HCT116 (cell line): ENCODE measurements at regions not wholly inside any gene's neighbourhood (a gene's known extent, or its start where the extent isn't known, plus 50 kb on each side); places are given as distances from the start of the nearest gene placed in this dataset.
A peak's percentile ranks its signal among the peaks of the same experiment; 100 is the strongest.

ENCODE experiments used
- ATAC-seq: fragments of 200-7000 bp; cut with Tn5 transposase; 2 replicates; pipeline ENCODE4 v1.9.1; 2020; ENCODE audit warnings: mild to moderate bottlenecking, moderate library complexity
- BruUV-seq: library from RNA; stranded (reverse); fragments of 400-500 nt; replicated peaks from 2 replicates; lab custom pipeline; 2021; lab: Mats Ljungman, UMichigan
- CTCF ChIA-PET: fragments of 300-600 bp; sonication (Branson Sonifier 250); formaldehyde crosslinking; loops from one replicate; lab custom pipeline; 2021; ENCODE audit warnings: antibody characterized with exemption; lab: Charles Lee
- POLR2A ChIA-PET: fragments of 300-600, 350-600 bp; sonication (Branson Sonifier 250); formaldehyde crosslinking; loops from one replicate; lab custom pipeline; 2021; ENCODE audit warnings: antibody characterized with exemption; lab: Charles Lee
- RAD21 ChIA-PET, 2 experiments: fragments of 300-600 bp; sonication (Branson Sonifier 250); formaldehyde crosslinking; loops; one replicate each; lab custom pipeline; 2023; ENCODE audit warnings: low total read pairs in 2 of 2; ENCODE audit not compliant: uncharacterized antibody in 2 of 2, unreplicated experiment in 2 of 2, low non-redundant PET in 1 of 2; lab: Charles Lee
- DNase-seq: peaks from one replicate; pipeline ENCODE4 v3.0.0-alpha.2; 2010; ENCODE audit warnings: low read depth, low spot score
- H2AFZ ChIP-seq: fragments of 200-600 bp; shearing (Covaris generic), sonication (generic); 2 replicates; pipeline ENCODE4 v1.6.1; 2017; ENCODE audit warnings: low read depth, mixed run types, mixed read lengths, antibody characterized with exemption, low read length; ENCODE audit not compliant: poor library complexity, severe bottlenecking
- H3K27ac ChIP-seq: 2 replicates; pipeline ENCODE4 v1.5.1; 2012; ENCODE audit warnings: low read depth, low read length
- H3K27me3 ChIP-seq: fragments of 200-600 bp; sonication (generic); 2 replicates; pipeline ENCODE4 v1.6.1; 2016; ENCODE audit warnings: mixed run types, low read length, mixed read lengths; ENCODE audit not compliant: insufficient read depth
- H3K36me3 ChIP-seq, 2 experiments: fragments of 200-500 bp in 1 of 2; fragments of 200-600 bp in 1 of 2; sonication (Bioruptor generic) in 1 of 2; sonication (generic) in 1 of 2; 2 replicates each; pipeline versions ENCODE4 v1.5.1 to v1.6.1; 2014 to 2016; ENCODE audit warnings: low read length in 2 of 2, inconsistent platforms in 1 of 2, mixed read lengths in 1 of 2, mixed run types in 1 of 2; ENCODE audit not compliant: insufficient read depth in 2 of 2, control insufficient read depth in 1 of 2
- H3K4me1 ChIP-seq, 2 experiments: fragments of 200-600 bp in 1 of 2; sonication (generic) in 1 of 2; 2 replicates each; pipeline versions ENCODE4 v1.5.1 to v1.6.1; 2012 to 2017; ENCODE audit warnings: low read length in 2 of 2, inconsistent platforms in 1 of 2, mild to moderate bottlenecking in 1 of 2, mixed read lengths in 1 of 2, mixed run types in 1 of 2, moderate library complexity in 1 of 2; ENCODE audit not compliant: insufficient read depth in 2 of 2, control insufficient read depth in 1 of 2
- H3K4me2 ChIP-seq: fragments of 200-600 bp; sonication (generic); 2 replicates; pipeline ENCODE4 v1.6.1; 2017; ENCODE audit warnings: mixed run types, low read length, mixed read lengths
- H3K4me3 ChIP-seq, 2 experiments: fragments of 200-600 bp in 1 of 2; sonication (generic) in 1 of 2; replicated peaks in 1 of 2; 2 replicates each; pipeline ENCODE4 v1.5.1; 2011 to 2016; ENCODE audit warnings: low read length in 2 of 2, control low read depth in 1 of 2, low read depth in 1 of 2, mild to moderate bottlenecking in 1 of 2, mixed read lengths in 1 of 2, mixed run types in 1 of 2
- H3K79me2 ChIP-seq: fragments of 200-600 bp; sonication (generic); 2 replicates; pipeline ENCODE4 v1.6.1; 2017; ENCODE audit warnings: mild to moderate bottlenecking, mixed run types, low read length, moderate library complexity, mixed read lengths; ENCODE audit not compliant: insufficient read depth
- H3K9ac ChIP-seq: fragments of 200-600 bp; sonication (generic); 2 replicates; pipeline ENCODE4 v1.6.1; 2016; ENCODE audit warnings: low read length, mixed read lengths
- H3K9me2 ChIP-seq: fragments of 200-600 bp; sonication (generic), shearing (Covaris generic); 2 replicates; pipeline ENCODE4 v1.6.1; 2017; ENCODE audit warnings: mixed run types, mild to moderate bottlenecking, moderate library complexity; ENCODE audit not compliant: insufficient read depth
- H3K9me3 ChIP-seq, 2 experiments: fragments of 200-500 bp in 1 of 2; fragments of 200-600 bp in 1 of 2; sonication (Bioruptor generic) in 1 of 2; sonication (generic) in 1 of 2; 2 replicates each; pipeline ENCODE4 v1.6.1; 2014 to 2017; ENCODE audit warnings: low read length in 2 of 2, mixed read lengths in 2 of 2, inconsistent platforms in 1 of 2, low read depth in 1 of 2, mild to moderate bottlenecking in 1 of 2, mixed run types in 1 of 2, moderate library complexity in 1 of 2; ENCODE audit not compliant: control insufficient read depth in 1 of 2, insufficient read depth in 1 of 2
- H4K20me1 ChIP-seq: fragments of 200-600 bp; sonication (generic), shearing (Covaris generic); 2 replicates; pipeline ENCODE4 v1.6.1; 2017; ENCODE audit warnings: mixed run types, mild to moderate bottlenecking, moderate library complexity; ENCODE audit not compliant: insufficient read depth
- CTCF ChIP-seq, 3 experiments: fragments of 200-600 bp in 1 of 3; sonication (generic) in 1 of 3; IDR thresholded peaks in 2 of 3; conservative IDR thresholded peaks in 1 of 3; 2 replicates each; pipeline ENCODE4 v1.5.1; 2012 to 2017; ENCODE audit warnings: low read depth in 2 of 3, low read length in 2 of 3, antibody characterized with exemption in 1 of 3, borderline replicate concordance in 1 of 3, control low read depth in 1 of 3, mild to moderate bottlenecking in 1 of 3, mixed read lengths in 1 of 3, mixed run types in 1 of 3, moderate library complexity in 1 of 3; ENCODE audit not compliant: insufficient read depth in 1 of 3
- EGR1 ChIP-seq: IDR thresholded peaks from 2 replicates; pipeline ENCODE4 v1.6.1; 2012; ENCODE audit warnings: low read depth
- ELF1 ChIP-seq: IDR thresholded peaks from 2 replicates; pipeline ENCODE4 v1.6.1; 2012; ENCODE audit warnings: low read depth, borderline replicate concordance
- EZH2 ChIP-seq: fragments of 200-600 bp; sonication (generic); IDR thresholded peaks from 2 replicates; pipeline ENCODE4 v1.6.1; 2017; ENCODE audit warnings: antibody characterized with exemption, mixed run types
- FOSL1 ChIP-seq: IDR thresholded peaks from 2 replicates; pipeline ENCODE4 v1.6.1; 2012; ENCODE audit warnings: low read depth
- JUND ChIP-seq: IDR thresholded peaks from 2 replicates; pipeline ENCODE4 v1.6.1; 2012
- MAX ChIP-seq: IDR thresholded peaks from 2 replicates; pipeline ENCODE4 v1.6.1; 2012
- POLR2A ChIP-seq: IDR thresholded peaks from 2 replicates; pipeline ENCODE4 v1.7.0; 2011; ENCODE audit warnings: borderline replicate concordance; ENCODE audit not compliant: insufficient read depth, insufficient read length; ENCODE audit errors: extremely low read depth
- RAD21 ChIP-seq: IDR thresholded peaks from 2 replicates; pipeline ENCODE4 v1.6.1; 2012; ENCODE audit warnings: low read depth, mild to moderate bottlenecking
- SIN3A ChIP-seq: IDR thresholded peaks from 2 replicates; pipeline ENCODE4 v1.6.1; 2012; ENCODE audit warnings: low read depth
- SP1 ChIP-seq: IDR thresholded peaks from 2 replicates; pipeline ENCODE4 v1.6.1; 2012; ENCODE audit warnings: low read depth
- YY1 ChIP-seq: IDR thresholded peaks from 2 replicates; pipeline ENCODE4 v1.6.1; 2011; ENCODE audit warnings: low read length, low read depth, moderate library complexity, mild to moderate bottlenecking; ENCODE audit not compliant: insufficient replicate concordance; ENCODE audit errors: extremely low read depth
- ZFX ChIP-seq: fragments of 450-650 bp; IDR thresholded peaks from 2 replicates; pipeline ENCODE4 v1.6.1; 2017
- intact Hi-C: fragments of 100-400 bp; cut with micrococcal nuclease; formaldehyde crosslinking; loops from 2 replicates; pipeline ENCODE4 v1.10.0; 2022
- TF ChIP-seq, protein P1 (sequence below): IDR thresholded peaks from 2 replicates; pipeline ENCODE4 v1.6.1; 2012; ENCODE audit warnings: low read depth
- TF ChIP-seq, protein P2 (sequence below): IDR thresholded peaks from 2 replicates; pipeline ENCODE4 v1.6.1; 2012

- POLR2A ChIA-PET, result interaction anchor here (0.6 kb wide), 1 partner anchor 41 kb away, joined by 3 read pairs; no protein-coding TSS in a partner anchor
These were observed 52.5 kb upstream of the LGALSL start for GRCh38 chr2:64401529-64401880.

More at GRCh38 chr2:64401529-64401880, 52.5 kb upstream of the LGALSL start:
- Histone ChIP-seq H4K20me1 (no peaks in the 10 kb centered on the region), H3K27me3 (no peaks in the 10 kb centered on the region), H3K79me2 (no peaks in the 10 kb centered on the region), H3K4me2 (peak overlapping the region; percentile 4; the same call in 1 of the 2 replicates), H3K9me3 (no peaks in the 10 kb centered on the region), H3K27ac (no peak overlapping the region), H3K36me3 (no peaks in the 10 kb centered on the region), H3K4me3 (no peak overlapping the region), H3K9me2 (no peaks in the 10 kb centered on the region), H3K4me1 (peaks cover 21 to 44% of the 10 kb centered on the region in 2 experiments; a peak in 3 of 4 replicates), H3K9ac (no peak overlapping the region), H2AFZ (no peak overlapping the region)
- DNase-seq (no peak), ATAC-seq (no peak)
- BruUV-seq, result no TSS peak
- intact Hi-C loops, result no loop called here
- TF ChIP-seq EGR1 (no peak), CTCF (IDR thresholded peaks at IDR 0.05 in 2 of 3, conservative IDR thresholded peaks at IDR 0.05 in 1 of 3; ENCODE audit: borderline replicate concordance in 1 of 3, insufficient read depth in 1 of 3, low read depth in 2 of 3, low read length in 2 of 3) (no peak), RAD21 (no peak), SIN3A (no peak), MAX (no peak), JUND (no peak), EZH2 (no peak), ELF1 (no peak), ZFX (no peak), YY1 (no peak), SP1 (no peak), FOSL1 (no peak), POLR2A (no peak)
- TF ChIP-seq, protein P1, sequence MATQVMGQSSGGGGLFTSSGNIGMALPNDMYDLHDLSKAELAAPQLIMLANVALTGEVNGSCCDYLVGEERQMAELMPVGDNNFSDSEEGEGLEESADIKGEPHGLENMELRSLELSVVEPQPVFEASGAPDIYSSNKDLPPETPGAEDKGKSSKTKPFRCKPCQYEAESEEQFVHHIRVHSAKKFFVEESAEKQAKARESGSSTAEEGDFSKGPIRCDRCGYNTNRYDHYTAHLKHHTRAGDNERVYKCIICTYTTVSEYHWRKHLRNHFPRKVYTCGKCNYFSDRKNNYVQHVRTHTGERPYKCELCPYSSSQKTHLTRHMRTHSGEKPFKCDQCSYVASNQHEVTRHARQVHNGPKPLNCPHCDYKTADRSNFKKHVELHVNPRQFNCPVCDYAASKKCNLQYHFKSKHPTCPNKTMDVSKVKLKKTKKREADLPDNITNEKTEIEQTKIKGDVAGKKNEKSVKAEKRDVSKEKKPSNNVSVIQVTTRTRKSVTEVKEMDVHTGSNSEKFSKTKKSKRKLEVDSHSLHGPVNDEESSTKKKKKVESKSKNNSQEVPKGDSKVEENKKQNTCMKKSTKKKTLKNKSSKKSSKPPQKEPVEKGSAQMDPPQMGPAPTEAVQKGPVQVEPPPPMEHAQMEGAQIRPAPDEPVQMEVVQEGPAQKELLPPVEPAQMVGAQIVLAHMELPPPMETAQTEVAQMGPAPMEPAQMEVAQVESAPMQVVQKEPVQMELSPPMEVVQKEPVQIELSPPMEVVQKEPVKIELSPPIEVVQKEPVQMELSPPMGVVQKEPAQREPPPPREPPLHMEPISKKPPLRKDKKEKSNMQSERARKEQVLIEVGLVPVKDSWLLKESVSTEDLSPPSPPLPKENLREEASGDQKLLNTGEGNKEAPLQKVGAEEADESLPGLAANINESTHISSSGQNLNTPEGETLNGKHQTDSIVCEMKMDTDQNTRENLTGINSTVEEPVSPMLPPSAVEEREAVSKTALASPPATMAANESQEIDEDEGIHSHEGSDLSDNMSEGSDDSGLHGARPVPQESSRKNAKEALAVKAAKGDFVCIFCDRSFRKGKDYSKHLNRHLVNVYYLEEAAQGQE, result no peak
- TF ChIP-seq, protein P2, sequence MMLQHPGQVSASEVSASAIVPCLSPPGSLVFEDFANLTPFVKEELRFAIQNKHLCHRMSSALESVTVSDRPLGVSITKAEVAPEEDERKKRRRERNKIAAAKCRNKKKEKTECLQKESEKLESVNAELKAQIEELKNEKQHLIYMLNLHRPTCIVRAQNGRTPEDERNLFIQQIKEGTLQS, result no peak
- RAD21 ChIA-PET, result no interaction called here
- CTCF ChIA-PET, result no interaction called here
